ENCODE measurements at regions not wholly inside any gene's neighbourhood (a gene's known extent, or its start where the extent isn't known, plus 50 kb on each side); places are given as distances from the start of the nearest gene placed in this dataset.

GRCh38 chr1:4110888-4111287 is 210.8 kb upstream of the C1orf174 start:
- no peak for TF ChIP-seq CTCF (IDR thresholded peaks at IDR 0.05)
- Histone ChIP-seq H3K79me2 (no peaks in the 10 kb centered on the region), H3K4me3 (ENCODE audit: low read depth, low read length) (no peak overlapping the region), H3K4me1 (no peaks in the 10 kb centered on the region), H2AFZ (no peak overlapping the region), H3K27ac (no peak overlapping the region), H3K4me2 (ENCODE audit: low read length) (no peak overlapping the region), H3K36me3 (ENCODE audit: control insufficient read depth, insufficient read depth, low read length) (no peaks in the 10 kb centered on the region), H3K9ac (no peak overlapping the region), H3K27me3 (ENCODE audit: control insufficient read depth, insufficient read depth, low read length) (no peaks in the 10 kb centered on the region), H3K9me3 (ENCODE audit: control insufficient read depth, low read length) (no peaks in the 10 kb centered on the region)

GRCh38 chr1:4113897-4114296 is 213.8 kb upstream of the C1orf174 start:
- no peak overlapping the region for H3K27ac ChIP-seq
- H3K4me2 ChIP-seq (ENCODE audit: low read length), result no peak overlapping the region
- H3K36me3 ChIP-seq (ENCODE audit: control insufficient read depth, insufficient read depth, low read length), result no peaks in the 10 kb centered on the region
- no peak overlapping the region for H3K9ac ChIP-seq
- no peaks in the 10 kb centered on the region for H3K9me3 ChIP-seq (ENCODE audit: control insufficient read depth, low read length)
- no peaks in the 10 kb centered on the region for H3K27me3 ChIP-seq (ENCODE audit: control insufficient read depth, insufficient read depth, low read length)
- H3K4me1 ChIP-seq, result no peaks in the 10 kb centered on the region
- H3K4me3 ChIP-seq (ENCODE audit: low read depth, low read length), result no peak overlapping the region
- no peak overlapping the region for H2AFZ ChIP-seq
- no peaks in the 10 kb centered on the region for H3K79me2 ChIP-seq
- TF ChIP-seq CTCF (IDR thresholded peaks at IDR 0.05), result no peak

GRCh38 chr1:4115191-4115900 is 215.3 kb upstream of the C1orf174 start:
- no peak for TF ChIP-seq CTCF (IDR thresholded peaks at IDR 0.05)
- Histone ChIP-seq H3K27me3 (ENCODE audit: control insufficient read depth, insufficient read depth, low read length) (no peaks in the 10 kb centered on the region), H3K27ac (no peak overlapping the region), H3K36me3 (ENCODE audit: control insufficient read depth, insufficient read depth, low read length) (no peaks in the 10 kb centered on the region), H3K9me3 (ENCODE audit: control insufficient read depth, low read length) (no peaks in the 10 kb centered on the region), H3K4me2 (ENCODE audit: low read length) (no peak overlapping the region), H3K4me1 (no peaks in the 10 kb centered on the region), H3K9ac (no peak overlapping the region), H3K79me2 (no peaks in the 10 kb centered on the region), H2AFZ (no peak overlapping the region), H3K4me3 (ENCODE audit: low read depth, low read length) (no peak overlapping the region)

GRCh38 chr1:4117196-4117595 is 217.1 kb upstream of the C1orf174 start:
- Histone ChIP-seq H3K4me2 (ENCODE audit: low read length) (no peak overlapping the region), H2AFZ (no peak overlapping the region), H3K27ac (no peak overlapping the region), H3K9me3 (ENCODE audit: control insufficient read depth, low read length) (no peaks in the 10 kb centered on the region), H3K36me3 (ENCODE audit: control insufficient read depth, insufficient read depth, low read length) (no peaks in the 10 kb centered on the region), H3K79me2 (no peaks in the 10 kb centered on the region), H3K27me3 (ENCODE audit: control insufficient read depth, insufficient read depth, low read length) (no peaks in the 10 kb centered on the region), H3K4me1 (no peaks in the 10 kb centered on the region), H3K4me3 (ENCODE audit: low read depth, low read length) (no peak overlapping the region), H3K9ac (no peak overlapping the region)
- no peak for TF ChIP-seq CTCF (IDR thresholded peaks at IDR 0.05)

Data from parathyroid adenoma (tissue), 2 donors.